ENCODE measurements at regions not wholly inside any gene's neighbourhood (a gene's known extent, or its start where the extent isn't known, plus 50 kb on each side); places are given as distances from the start of the nearest gene placed in this dataset.

GRCh38 chr4:169823685-169824084, 65.9 kb upstream of the HPF1 start (continued):
- TF ChIP-seq, protein P1, sequence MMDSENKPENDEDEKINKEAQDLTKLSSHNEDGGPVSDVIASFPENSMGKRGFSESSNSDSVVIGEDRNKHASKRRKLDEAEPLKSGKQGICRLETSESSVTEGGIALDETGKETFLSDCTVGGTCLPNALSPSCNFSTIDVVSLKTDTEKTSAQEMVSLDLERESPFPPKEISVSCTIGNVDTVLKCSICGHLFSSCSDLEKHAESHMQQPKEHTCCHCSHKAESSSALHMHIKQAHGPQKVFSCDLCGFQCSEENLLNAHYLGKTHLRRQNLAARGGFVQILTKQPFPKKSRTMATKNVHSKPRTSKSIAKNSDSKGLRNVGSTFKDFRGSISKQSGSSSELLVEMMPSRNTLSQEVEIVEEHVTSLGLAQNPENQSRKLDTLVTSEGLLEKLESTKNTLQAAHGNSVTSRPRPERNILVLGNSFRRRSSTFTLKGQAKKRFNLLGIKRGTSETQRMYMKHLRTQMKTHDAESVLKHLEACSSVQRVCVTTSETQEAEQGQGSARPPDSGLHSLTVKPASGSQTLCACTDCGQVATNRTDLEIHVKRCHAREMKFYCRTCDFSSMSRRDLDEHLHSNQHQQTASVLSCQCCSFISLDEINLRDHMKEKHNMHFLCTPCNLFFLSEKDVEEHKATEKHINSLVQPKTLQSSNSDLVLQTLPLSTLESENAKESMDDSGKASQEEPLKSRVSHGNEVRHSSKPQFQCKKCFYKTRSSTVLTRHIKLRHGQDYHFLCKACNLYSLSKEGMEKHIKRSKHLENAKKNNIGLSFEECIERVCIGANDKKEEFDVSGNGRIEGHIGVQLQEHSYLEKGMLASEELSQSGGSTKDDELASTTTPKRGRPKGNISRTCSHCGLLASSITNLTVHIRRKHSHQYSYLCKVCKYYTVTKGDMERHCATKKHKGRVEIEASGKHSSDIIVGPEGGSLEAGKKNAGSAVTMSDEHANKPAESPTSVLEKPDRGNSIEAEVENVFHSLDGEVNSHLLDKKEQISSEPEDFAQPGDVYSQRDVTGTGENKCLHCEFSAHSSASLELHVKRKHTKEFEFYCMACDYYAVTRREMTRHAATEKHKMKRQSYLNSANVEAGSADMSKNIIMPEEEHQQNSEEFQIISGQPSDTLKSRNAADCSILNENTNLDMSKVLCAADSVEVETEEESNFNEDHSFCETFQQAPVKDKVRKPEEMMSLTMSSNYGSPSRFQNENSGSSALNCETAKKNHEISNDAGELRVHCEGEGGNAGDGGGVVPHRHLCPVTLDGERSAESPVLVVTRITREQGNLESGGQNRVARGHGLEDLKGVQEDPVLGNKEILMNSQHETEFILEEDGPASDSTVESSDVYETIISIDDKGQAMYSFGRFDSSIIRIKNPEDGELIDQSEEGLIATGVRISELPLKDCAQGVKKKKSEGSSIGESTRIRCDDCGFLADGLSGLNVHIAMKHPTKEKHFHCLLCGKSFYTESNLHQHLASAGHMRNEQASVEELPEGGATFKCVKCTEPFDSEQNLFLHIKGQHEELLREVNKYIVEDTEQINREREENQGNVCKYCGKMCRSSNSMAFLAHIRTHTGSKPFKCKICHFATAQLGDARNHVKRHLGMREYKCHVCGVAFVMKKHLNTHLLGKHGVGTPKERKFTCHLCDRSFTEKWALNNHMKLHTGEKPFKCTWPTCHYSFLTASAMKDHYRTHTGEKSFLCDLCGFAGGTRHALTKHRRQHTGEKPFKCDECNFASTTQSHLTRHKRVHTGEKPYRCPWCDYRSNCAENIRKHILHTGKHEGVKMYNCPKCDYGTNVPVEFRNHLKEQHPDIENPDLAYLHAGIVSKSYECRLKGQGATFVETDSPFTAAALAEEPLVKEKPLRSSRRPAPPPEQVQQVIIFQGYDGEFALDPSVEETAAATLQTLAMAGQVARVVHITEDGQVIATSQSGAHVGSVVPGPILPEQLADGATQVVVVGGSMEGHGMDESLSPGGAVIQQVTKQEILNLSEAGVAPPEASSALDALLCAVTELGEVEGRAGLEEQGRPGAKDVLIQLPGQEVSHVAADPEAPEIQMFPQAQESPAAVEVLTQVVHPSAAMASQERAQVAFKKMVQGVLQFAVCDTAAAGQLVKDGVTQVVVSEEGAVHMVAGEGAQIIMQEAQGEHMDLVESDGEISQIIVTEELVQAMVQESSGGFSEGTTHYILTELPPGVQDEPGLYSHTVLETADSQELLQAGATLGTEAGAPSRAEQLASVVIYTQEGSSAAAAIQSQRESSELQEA (CRISPR knock-in tag; IDR thresholded peaks at IDR 0.05; ENCODE audit: not compliant biosample characterization) = no peak
- TF ChIP-seq ZNF232 (CRISPR knock-in tag; IDR thresholded peaks at IDR 0.05; ENCODE audit: borderline replicate concordance) = peak; percentile 85; the same call in 1 of the 2 replicates
- 0 out of 2 replicates have a peak, but pooled peaks have one; percentile 18 for TF ChIP-seq PITX1 (CRISPR knock-in tag; IDR thresholded peaks at IDR 0.05)
- no peak for TF ChIP-seq ZFP82 (CRISPR knock-in tag; IDR thresholded peaks at IDR 0.05; ENCODE audit: borderline replicate concordance)
- TF ChIP-seq, protein P2, sequence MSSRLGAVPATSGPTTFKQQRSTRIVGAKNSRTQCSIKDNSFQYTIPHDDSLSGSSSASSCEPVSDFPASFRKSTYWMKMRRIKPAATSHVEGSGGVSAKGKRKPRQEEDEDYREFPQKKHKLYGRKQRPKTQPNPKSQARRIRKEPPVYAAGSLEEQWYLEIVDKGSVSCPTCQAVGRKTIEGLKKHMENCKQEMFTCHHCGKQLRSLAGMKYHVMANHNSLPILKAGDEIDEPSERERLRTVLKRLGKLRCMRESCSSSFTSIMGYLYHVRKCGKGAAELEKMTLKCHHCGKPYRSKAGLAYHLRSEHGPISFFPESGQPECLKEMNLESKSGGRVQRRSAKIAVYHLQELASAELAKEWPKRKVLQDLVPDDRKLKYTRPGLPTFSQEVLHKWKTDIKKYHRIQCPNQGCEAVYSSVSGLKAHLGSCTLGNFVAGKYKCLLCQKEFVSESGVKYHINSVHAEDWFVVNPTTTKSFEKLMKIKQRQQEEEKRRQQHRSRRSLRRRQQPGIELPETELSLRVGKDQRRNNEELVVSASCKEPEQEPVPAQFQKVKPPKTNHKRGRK (CRISPR knock-in tag; IDR thresholded peaks at IDR 0.05) = no peak
- TF ChIP-seq ZFYVE20 (CRISPR knock-in tag; IDR thresholded peaks at IDR 0.05; ENCODE audit: borderline replicate concordance, low read depth) = no peak
- no peak for TF ChIP-seq HINFP (CRISPR knock-in tag; IDR thresholded peaks at IDR 0.05; ENCODE audit: low read depth)
- no peak for TF ChIP-seq ZNF460 (CRISPR knock-in tag; IDR thresholded peaks at IDR 0.05; ENCODE audit: borderline replicate concordance)
- TF ChIP-seq HNF4A (CRISPR knock-in tag; IDR thresholded peaks at IDR 0.05) = no peak
- no peak for TF ChIP-seq TCF12 (IDR thresholded peaks at IDR 0.05)
- TF ChIP-seq TCF12 (CRISPR knock-in tag; IDR thresholded peaks at IDR 0.05) = no peak
- no peak for TF ChIP-seq ATF5 (CRISPR knock-in tag; IDR thresholded peaks at IDR 0.05; ENCODE audit: low read depth)
- TF ChIP-seq SRF (IDR thresholded peaks at IDR 0.05; ENCODE audit: low read depth, low read length) = no peak
- no peak for TF ChIP-seq ZNF619 (CRISPR knock-in tag; IDR thresholded peaks at IDR 0.05)
- TF ChIP-seq ZNF878 (CRISPR knock-in tag; IDR thresholded peaks at IDR 0.05) = no peak

All from HepG2 (cell line).